HPDE6-E6E7 (cell line): ENCODE measurements at regions not wholly inside any gene's neighbourhood (a gene's known extent, or its start where the extent isn't known, plus 50 kb on each side); places are given as distances from the start of the nearest gene placed in this dataset.

ENCODE experiments used
- DNase-seq: peaks from one replicate; pipeline ENCODE4 v3.0.0; 2011; ENCODE audit warnings: missing footprints; ENCODE audit errors: extremely low spot score

DNA sequence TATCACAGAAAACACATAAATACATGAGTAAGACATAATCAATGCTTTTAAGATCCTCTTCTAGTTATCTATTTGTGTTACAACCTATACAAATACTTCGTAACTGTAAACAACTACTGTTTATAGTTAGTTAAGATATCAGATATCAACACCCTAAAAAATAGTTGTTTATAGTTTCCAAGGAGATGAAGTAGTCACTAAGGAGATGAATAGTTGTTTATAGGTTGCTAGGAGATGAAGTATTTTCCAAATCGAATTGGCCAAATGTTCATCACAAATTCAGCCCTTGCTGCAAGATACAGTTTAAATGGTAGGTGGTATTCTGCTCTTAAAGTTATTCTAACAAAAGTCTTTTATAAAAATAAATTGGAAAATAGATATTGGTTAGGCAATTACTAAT lies 618.2 kb upstream of the PCDH10 start:
- DNase-seq, result no peak

DNA sequence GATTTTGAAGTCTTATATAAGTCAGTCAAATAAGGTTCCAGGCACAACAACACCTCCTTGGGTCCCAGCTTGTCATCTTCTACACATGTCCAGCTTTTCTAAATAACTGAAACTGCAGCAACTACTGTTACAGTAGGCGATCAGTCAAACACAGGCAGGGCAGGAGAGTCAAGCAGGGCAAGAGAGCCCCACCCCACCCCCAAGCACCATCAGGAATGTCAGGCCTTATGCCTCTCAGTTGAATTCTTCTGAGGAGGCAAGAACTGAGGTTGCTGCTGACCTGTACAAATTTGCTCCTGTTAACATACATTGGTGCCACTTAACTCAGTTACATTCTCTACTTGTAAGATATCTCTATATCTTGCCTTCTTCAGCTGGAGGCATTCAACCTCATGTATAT lies 608.8 kb upstream of the PCDH10 start:
- no peak for DNase-seq

DNA sequence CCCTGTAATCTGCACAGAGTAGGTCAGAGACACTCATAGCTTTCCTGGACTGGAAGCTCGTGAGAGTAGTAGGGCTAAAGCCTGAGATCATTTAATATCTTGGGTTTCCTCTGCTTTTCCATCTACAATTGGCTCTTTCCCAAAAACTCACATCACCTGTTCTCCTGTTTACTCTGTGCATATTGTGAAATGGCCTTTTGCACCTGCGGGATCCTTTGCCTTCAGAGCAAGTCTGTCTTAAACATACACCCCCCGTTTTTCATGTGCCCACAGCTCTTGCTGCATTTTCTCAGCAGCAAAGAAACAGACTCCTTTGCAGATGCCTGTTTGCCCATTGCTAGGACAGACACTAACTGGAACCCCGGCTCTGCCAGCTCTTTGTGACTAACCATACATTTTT lies 608.3 kb upstream of the PCDH10 start:
- no peak for DNase-seq

DNA sequence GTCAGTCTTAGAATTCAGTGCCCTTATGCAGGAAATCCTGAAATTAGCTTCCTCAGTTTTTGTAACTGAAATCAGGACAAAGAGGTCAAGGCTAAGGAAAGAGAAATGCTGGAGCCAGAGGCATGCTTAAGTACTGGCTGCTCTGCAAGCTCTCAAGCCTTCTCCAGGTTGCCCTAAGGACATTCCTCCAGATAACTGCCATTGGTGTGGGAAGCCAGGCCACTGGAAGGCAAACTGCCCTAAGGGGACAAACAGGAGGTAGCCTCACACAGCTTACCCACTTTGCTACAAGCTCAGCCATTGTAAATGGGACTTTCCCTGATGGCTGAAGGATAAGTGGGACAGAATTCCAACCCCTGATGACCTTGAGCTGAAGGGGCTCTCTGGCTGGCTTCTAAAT lies 606.9 kb upstream of the PCDH10 start:
- no peak for DNase-seq

DNA sequence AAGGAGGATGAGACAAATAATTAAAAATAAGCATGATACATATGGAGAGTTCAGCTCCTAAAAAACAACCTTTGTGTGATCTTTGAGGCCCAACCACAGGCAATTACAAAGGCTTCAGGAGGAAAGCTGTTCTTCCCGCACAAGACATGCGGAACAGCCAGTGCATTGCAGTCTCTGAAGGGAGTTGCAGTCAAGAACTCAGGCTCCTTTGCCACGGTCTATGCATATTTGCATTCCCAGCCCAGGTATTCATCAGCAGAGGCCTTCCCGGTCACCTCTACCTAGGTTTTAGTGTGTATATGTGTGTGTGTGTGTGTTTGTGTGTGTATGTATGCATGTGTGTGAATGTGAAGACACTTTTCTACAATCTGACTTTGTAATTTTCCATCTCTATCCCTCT lies 600.6 kb upstream of the PCDH10 start:
- no peak for DNase-seq

DNA sequence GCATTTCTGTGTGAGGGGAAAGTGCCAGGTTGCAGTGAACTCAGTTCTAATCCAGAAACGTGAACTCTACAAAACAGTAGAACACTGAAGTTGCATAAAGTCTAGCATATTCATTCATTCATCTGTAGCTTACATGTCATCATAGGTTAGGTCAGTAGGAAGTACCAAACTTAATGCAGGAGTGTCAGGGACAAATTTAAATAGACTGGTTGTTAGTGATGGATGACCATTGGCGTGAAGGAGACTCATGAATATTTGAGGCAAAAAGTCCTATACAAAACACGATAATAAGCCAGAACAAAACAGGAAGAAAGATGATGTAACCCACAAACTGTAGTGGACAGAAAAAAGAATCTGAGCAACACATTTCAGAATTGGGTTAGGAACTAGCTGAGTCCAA lies 592.8 kb upstream of the PCDH10 start:
- DNase-seq, result no peak

DNA sequence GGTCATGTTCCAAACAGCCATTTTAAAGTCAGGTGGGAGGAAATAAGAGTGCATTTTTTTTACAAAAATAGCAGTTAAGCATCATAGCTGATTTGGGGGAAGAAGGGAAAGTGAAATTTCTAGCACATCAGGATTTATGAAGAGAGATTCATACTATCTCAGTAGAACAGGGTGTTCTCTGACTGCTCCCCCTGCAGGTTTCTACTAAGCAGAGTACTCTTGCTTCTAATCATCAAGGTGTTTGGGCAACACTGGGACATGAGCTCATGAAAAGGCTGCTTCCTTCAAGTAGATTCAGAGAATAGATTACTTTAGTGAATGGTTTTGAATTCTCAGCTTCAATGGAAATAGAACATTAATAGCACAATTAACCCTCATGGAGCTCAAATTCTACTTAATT lies 591.4 kb upstream of the PCDH10 start:
- DNase-seq, result no peak

DNA sequence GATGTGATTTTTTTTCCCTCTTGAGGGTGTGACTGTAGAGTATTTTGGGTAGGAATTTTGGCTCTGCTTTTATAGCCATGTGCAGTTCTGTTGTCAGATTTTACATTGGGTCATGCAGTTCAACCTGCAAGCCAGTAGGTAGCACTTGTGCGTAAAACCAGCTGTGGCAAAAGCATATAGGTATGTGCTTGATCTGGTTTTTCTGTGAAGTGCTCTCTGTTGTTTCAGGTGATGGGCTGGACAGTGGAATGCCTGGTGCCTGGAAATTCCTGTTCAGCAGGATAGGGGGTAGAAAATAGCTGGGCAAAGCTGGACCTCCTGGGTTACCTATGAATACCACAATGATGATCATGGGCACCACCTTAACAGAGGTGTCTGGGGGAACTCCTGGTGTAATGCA lies 584.2 kb upstream of the PCDH10 start:
- DNase-seq, result no peak

DNA sequence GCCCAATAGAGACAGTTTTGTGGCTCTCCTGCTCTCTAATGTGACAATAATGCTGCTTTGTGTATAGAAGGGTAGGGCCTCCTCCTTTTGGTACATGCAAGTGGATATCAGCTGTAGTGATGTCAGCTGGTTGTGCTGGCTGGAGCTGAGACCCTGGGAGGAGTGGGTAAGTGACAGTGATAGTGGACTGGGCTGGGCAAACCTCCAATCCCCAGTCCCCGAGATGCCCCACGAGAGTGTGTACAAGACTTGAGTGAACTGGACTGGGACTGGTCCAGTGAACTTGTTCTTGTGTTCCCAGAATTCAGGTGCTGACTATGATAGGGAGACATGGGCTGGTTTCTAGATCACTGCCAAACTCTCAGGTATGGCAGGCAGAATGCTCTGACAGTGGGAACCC lies 583.6 kb upstream of the PCDH10 start:
- no peak for DNase-seq

DNA sequence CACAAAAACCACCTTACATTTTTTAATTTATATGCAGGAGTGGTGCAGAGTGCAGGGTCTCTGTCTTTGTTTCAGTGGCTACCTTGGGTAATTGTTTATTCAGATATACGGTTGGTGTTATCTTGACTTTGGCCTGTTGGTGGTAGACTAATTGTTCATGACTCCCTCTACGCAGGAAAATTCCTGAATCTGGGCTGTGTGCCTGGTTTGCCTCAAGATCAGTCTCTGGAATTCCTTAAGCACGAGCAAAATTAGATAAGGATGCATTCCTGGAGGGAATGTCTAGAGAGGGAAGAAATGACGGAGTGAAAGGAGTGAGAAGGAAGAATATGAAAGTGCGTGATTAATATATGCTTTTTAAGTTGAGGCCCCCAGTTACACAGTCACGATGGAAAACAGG lies 576.9 kb upstream of the PCDH10 start:
- DNase-seq, result no peak

DNA sequence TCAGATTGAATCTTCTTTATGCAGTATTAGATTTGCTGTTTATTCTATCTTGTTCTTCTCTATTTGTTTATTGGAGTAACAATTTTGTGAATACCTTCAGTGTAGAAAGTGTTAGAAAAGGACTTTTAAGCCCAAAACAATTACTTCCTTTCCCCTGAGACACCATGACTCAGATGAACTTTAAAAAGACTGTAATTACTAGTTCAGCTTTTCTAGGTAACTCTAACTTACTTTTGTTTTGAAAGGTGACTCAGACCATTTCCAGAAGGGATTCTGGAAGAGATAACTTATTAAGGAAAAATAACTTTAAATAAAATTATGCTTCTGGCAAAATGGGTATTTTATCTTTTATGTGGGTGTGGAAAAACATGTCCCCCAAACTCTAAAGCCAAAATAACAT lies 561.5 kb upstream of the PCDH10 start:
- no peak for DNase-seq

DNA sequence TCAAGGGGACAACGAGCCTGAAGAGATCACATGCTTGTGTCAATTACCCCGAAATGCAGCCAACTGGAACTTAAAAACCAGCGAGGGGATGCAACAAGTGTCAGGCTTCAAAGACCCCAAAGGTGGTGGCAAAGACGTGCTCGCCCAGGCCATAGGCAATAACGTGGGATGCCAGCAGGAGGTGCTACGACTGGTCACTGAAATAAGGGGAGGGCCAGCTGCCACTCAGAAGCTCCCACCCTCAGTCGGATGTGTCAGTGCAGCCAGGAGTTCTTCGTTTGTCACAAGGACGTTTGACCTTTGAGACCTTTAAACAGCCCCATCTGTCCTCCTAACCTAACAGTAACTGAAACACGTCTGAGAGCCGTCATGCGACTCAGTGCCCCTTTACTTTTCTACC lies 556.8 kb upstream of the PCDH10 start:
- no peak for DNase-seq

DNA sequence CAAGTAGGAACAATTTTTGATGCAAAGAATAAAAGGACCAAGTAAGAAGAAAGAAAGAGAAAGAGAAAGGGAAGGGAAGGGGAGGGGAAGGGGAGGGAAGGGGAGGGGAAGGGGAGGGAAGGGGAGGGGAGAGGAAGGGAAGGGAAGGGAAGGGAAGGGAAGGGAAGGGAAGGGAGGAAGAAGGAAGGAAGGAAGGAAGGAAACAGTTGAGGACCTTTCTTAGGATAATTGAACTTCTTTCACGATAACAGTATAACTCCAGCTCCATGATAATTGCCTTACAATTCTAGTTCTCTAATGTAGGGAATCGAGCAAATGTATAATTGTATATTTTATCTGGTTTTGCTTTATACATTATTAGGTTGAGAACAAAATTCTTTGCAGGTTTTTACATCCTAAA lies 556.2 kb upstream of the PCDH10 start:
- no peak for DNase-seq

DNA sequence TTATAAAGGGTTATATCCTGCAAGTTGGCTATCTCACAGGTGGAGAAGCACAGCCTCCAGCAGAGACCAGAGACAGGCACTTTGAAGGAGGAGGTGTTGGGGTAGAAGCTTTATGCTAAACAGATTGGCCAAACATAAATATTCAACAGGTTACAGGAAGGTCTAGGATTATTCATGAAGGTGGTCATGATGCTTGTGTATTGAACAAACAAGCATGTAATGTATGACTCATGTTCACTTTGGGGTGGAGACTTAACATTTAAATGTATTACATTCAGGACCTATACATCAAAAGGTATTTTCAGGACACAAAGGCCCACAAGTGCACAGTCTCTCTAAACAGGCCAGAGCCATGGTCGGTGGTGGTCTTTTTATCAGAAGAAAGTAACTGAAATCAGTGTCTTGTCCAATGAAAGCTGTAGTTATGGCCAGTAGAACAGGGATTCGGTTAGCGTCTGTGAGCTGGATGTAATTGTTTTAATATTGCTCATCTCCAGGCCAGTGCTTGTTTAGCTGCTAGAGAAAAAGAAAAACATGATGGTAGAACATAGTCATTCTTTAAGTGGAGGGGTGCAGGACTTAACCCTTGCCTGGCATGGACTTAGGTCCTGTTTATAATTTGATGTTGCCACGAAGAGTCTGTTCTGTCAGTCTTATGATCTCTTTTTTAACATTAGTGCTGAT lies 555.2 kb upstream of the PCDH10 start:
- peak; percentile 13 for DNase-seq

DNA sequence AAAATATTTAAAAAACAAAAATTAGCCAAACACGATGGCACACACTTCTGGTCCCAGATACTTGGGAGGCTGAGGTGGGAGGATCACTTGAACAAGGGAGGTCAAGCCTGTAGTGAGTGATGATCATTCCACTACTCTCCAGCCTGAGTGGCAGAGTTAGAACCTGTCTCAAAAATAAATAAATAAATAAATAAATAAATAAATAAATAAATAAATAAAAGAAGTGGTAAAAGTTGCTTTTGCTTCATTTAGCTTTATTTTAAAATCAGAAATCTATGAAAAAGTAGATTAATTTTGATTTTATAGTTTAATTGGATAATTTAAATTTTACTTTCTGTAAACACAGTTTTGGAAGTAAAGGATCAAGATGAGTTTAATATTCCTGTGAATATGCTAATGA lies 552.9 kb upstream of the PCDH10 start:
- no peak for DNase-seq

DNA sequence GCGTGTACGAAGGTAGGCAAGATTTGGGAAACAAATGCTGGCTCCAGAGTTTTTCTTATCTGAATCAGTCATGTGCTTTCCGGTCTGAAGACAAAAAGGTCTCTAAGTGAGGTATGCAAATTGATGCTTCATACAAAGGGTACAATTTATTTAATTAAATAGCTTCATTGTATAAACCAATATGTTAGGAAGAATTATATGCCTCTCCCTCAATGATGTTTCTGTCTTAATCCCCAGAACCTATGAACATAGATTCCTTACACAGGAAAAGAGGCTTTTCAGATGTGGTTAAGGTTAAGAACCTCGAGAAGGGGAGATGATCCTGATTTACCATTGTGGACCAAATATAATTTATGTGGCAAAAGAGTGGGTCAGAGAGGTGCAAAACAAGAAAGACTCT lies 543.5 kb upstream of the PCDH10 start:
- DNase-seq, result no peak

DNA sequence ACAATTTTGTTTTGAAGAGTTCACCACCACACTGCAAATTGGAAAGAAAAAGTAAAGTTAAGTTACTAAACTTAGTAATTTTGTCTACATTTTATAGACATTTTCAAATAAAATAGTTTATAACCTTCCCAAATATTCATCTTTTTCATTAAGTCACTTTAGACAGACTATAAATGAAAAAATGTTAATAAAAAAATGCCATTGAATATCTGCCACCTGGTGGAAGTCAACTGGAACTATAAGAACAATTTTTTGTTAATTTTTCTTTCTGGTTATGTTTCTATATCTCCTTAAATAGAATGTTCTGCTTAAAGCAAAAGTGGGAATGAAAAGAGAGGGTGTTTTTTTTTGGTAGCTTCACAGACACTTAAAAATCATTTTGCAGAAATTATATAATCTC lies 534.4 kb upstream of the PCDH10 start:
- no peak for DNase-seq

DNA sequence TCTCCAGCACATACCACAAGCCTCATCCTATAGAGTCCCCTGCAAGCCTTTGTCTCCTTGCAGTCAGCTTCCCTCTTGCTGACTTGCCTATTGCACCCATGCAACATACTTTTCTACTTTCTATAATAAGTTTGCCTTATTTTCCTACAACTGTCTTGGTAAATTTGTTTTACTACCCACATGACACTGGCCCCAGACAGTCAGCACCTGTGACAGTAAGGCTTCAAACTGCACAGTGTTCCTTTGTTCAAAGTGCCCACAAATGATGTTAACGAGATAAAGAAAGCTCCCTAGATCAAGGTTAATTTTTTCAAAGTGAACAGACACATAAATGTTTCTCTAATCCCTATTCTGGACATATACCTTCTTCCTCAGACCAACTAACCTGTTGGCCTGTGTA lies 529.1 kb upstream of the PCDH10 start:
- no peak for DNase-seq

DNA sequence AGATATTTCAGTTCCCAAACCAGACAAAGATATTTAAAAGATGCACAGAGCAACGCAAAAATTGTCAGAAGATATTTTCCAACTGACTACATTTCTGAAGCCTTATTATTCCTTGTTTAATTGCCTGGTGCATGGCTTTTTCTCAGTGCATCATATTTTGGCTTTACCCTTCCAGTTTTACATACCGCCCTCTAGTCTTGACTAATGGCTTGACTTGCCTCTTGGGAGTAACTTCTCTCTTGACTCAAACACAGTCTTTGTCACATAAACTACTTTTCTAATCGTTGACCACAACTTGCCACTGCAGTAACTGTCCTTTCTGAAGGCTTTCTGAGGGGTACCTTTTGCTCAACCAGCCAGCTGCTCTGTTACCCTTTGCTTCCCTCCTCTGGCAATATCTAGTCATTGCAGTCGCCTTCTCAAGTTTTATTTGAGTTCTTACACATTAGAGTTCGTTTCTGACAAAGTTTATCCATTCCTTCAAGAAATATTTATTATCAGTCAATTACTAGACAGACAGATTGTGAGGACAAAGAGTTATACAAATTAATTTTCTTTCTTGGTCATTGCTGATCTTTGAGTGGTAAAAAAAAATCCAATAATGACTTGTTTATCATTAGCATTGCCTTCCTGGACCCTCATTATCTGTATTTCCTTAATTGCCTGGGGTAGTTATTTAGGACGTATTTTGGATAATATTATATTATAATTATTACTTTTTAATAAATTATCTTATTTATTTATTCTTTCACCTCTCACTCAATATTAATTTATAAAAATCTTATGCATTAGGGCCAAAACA lies 506.9 kb upstream of the PCDH10 start:
- DNase-seq, result peak; percentile 34

DNA sequence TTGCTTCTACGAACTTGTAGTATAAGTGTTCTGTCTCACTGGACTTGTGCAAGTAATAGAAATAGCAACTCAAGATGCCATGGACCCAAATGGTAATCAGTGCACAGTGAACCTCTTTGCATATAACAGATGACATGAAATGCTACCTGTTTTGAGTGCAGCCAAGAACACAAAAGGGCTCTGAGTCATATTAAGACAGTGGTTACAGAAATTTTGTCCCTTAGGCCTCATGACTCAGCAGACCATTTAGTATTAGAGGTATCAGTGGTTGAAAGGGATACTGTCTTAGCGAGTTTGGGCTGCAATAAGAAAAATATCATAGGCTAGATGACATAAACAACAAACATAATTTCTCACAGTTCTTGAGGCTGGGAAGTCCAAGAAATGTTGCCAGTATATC lies 502.9 kb upstream of the PCDH10 start:
- DNase-seq, result peak; percentile 34

DNA sequence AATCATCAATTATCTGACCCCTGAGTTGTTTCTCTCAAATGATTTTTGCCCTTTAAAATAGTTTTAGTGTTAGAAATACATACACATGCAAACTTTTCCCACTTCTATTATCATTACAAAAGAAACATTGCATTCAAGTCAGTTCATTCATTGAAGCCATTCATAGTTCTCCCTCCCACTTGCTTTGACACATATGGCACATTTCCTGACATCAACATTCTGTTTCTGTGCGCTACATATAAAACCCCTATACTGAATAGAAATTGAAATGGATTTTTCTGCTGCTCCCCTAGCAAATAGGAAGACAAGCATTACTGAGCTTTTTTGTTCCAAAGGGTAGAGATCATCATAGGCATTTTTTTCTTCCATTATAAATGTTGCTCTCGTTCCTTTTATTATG lies 497.9 kb upstream of the PCDH10 start:
- DNase-seq, result no peak

DNA sequence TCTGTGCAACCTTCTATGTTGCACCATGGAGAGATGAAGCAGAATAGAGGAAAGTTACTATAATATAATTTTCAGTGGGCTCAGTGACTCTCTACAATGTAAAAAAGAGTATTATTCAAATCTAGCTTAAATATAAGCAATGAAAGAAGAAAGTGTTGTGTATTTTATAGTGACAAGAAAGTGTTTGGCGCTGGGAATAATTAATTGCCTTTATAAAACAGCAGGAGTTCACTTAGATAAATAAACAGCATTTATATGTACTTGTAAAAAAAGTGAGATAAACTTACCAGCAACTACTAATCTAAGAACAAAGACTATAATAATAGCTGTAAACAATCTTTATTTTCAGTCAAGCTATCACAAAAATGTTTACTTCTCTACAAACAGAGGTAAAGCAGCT lies 488.9 kb upstream of the PCDH10 start:
- no peak for DNase-seq

DNA sequence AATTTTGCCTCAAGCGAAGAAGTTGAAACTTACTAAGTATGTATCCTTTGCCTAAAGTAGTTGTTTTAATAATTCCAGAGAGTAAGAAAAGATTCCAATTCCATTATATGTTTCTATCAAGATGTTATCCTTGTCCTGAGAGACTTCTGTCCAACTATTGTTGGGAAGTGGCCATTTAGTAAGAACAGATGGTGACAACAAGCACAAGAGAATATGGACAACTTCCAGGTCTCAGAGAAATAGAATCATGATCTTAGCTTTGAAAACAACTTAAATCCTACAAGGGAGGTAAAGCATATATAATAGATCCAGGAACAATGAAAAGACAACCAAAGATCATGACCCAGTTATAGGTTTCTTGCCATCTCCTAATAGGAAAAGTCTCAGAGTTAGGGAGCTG lies 486.6 kb upstream of the PCDH10 start:
- no peak for DNase-seq

DNA sequence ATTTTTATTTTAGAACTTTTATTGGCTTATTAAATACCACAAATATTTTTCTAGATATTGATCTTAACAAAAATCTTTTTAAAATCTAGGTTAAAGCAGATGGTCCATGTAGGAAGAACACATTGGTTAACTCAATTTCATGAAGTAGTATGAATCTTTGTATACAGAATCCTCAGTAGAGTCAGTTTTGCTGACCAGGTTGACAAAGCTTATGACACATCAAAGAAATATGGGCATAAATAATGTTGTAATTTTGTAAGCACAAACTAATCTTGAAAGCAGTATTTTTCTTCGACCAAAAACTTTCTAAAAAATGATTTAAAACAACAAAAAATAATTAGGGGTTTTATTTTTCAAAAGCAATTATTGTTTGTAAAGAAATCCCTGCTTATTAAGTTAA lies 479.3 kb upstream of the PCDH10 start:
- no peak for DNase-seq
